Retina (tissue), 1 donor: ENCODE measurements at regions not wholly inside any gene's neighbourhood (a gene's known extent, or its start where the extent isn't known, plus 50 kb on each side); places are given as distances from the start of the nearest gene placed in this dataset.
"Not testable (repeated sequence)": the region's sequence is repeated elsewhere in the genome, so short reads cannot be mapped to it uniquely, and the experiment has no call there.

ENCODE experiments used
- DNase-seq: peaks from one replicate; pipeline ENCODE4 v3.0.0-alpha.2; 2016

DNA sequence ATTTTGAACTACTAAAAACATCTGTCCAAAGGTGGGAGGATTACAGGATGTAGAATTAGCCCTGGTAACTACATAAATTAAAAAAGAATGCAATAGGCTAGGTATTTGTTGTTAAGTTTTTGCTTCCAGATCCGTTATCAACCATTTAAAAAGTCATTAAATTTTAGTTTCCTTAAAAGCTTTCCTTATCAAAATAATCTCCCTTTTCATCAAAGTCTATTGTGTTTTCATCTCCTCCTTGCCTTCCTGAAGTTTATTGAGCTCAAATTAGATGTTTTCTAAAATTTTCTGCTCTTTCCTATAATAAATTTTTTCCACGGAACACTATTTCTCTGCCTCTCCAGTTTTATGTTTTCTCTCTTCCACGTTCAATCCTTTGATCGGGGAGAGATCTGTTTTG is 108.6 kb downstream of the MEX3B start:
- no peak for DNase-seq

DNA sequence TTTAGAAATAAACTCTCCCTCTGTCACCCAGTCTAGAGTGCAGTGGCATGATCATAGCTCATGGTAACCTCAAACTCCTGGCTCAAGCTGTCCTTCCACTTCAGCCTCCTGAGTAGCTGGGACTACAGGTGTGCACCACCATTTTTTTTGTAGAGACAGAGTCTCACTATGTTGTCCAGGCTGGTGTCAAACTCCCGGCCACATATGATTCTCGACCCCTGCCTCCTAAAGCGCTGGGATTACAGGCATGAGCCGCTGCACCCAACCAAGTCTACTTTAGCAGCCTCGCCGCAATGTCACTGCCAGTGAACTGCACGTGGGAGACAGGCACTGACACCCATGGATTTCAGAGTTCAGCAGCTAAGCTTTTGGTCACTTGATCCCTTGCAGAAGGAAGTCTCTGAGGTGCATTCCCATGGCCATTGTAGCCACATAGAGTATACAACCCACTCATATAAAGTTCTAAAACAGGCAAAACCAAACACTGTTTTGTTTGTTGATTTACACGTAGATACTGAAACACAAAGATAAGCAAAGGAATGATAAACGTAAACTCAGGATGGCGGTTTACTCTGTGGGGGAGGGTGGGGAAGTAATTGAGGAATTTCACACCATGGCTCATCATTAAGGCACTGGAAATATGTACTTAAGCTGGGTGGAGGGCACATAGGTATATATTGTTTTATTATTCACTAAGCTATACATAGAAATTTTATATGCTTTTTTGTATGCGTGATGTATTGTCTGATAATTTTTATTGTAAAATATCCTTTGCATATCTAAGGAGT is 115.0 kb downstream of the MEX3B start:
- DNase-seq = no peak

DNA sequence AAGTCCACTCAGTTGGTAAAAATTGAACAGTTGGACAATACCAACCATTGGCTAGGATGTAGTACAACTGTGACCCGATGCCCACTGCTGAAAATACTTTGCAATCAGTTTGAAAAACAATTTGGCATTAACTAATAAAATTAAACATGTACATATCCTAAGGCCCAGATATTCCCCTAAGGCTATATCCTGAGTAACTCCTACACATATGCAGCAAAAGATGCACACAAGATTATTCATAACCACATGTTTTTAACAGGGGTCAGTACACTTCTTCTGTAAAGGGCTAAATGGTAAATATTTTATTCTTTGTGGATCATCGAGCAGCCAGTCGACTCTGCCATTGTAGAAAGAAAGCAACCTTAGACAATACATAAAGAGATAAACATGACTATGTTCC is 116.3 kb downstream of the MEX3B start:
- no peak for DNase-seq

DNA sequence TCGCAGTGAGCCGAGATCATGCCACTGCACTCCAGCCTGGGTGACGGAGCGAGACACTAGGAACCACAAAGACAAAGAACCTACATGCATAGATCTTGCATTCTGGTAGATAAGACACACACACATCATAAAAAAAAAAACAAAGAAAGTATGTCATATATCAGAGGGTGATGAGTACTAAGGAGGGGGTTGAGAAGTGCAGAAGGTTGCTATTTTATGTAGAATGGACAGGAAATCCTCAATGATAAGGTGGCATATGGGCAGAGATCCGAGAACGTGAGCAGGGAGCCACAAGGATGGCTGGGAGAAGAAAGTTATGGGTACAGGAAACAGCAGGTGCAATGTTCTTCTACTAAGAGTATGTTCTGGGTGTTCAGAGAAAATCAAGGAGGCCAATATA is 118.8 kb downstream of the MEX3B start:
- no peak for DNase-seq

DNA sequence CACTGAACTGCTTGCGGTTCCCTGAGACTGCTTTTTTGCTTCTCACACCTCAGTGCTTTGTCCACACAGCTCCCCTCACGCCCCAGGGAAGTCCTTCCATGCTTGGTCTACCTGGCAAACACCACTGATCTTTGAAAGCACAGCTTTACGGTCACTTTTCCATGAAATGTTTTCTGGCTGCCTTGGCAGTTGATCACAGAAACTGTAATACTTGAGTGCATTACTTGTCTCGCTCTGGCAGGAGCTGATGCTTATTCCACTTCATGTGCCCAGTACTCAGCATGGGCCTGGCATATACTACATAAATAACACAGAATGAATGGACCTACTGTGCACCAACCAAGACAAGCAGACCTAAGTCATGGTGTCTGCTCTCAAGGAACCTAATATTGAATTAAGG is 121.1 kb downstream of the MEX3B start:
- DNase-seq = no peak

DNA sequence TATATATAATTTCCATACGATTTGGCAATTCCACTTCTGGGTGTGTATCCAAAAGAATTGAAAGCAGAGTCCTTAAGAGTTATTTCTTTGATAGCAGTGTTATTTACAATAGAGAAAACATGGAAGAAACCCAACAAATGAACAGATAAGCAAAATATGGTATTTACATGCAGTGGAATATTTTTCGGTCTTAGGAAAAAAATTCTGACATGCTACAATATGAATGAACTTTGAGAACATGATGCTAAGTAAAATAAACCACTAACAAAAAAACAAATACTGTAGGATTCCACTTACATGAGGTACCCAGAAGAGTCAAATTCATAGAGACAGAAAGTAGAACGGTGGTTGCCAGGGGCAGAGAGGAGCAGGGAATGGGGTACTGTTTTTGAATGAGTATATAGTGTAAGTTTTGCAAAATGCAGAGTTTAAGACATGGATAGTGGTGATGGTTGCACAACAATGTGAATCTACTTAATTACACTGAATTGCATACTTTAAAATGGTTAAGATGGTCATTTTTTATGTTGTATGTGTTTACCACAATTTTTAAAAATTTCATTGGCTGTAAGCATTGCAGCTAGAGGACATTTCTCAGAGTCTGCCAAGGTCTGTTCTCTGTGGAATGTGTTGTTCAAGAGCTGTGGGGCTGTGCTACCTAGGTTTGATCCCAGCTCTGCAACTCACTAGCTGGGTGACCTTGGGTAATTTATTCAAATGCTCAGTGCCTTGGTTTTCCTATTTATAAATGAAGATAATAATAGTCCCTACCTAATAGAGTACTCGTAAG is 122.1 kb downstream of the MEX3B start:
- no peak for DNase-seq

DNA sequence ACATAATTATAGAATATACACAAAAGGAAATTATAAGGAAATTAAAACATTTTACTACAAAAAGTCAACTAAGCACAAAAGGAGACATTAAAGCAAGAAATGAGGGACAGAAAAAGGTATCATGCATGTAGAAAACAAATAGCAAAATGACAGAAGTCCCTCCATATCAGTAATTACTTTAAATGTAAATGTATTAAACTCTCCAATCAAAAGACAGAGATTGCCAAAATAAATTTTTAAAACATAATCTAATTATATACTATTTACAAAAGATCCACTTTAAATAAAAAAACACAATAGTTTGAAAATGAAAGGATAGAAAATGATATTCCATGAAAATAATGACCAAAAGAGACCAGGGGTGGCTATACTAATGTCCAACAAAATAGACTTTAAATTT is 123.7 kb downstream of the MEX3B start:
- no peak for DNase-seq

DNA sequence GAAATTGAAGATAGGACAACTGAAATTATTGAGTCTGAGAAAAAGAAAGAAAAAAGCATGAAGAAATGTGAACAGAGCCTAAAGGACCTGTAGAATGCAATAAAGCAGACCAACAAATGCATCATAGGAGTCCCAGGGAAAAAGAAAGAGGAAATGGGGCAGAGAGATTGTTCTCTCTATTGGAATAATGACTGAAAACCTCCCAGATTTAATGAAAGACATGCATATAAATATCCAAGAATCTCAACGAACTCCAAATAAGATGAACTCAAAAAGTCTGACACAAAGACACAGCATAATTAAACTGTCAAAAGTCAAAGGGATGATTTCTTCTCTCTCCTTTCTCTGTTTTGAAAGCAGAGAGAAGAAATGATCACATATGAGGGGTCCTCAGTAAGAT is 124.7 kb downstream of the MEX3B start:
- DNase-seq = no peak

DNA sequence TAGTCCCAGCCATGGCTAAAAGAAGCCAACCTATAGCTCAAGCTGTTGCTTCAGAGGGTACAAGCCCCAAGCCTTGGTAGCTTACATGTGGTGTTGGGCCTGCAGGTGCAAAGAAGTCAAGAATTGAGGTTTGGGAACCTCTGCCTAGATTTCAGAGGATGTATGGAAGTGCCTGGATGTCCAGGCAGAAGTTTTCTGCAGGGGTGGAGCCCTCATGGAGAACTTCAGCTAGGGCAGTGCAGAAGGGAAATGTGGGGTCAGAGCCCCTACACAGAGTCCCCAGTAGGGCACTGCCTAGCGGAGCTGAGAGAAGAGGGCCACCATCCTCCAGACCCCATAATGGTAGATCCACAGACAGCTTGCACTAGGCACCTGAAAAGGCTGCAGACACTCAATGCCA is 127.1 kb downstream of the MEX3B start:
- DNase-seq = not testable (repeated sequence)

DNA sequence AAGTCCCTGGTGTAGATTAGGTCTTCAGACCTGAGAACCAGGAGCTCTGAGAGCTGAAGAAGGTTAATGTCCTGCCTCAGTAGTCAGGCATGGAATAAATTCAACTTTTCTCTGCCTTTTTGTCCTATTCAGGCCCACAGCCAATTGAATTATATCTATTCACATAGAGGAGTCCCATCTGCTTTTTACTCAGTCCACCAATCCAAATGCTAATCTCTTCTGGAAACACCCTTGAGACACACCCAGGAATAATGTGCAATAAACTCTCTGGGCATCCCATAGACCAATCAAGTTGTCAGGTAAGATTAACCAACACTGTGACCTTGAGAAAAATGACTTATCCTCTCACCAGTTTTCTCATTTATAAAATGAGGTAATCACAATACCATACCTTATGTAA is 129.4 kb downstream of the MEX3B start:
- DNase-seq = no peak

DNA sequence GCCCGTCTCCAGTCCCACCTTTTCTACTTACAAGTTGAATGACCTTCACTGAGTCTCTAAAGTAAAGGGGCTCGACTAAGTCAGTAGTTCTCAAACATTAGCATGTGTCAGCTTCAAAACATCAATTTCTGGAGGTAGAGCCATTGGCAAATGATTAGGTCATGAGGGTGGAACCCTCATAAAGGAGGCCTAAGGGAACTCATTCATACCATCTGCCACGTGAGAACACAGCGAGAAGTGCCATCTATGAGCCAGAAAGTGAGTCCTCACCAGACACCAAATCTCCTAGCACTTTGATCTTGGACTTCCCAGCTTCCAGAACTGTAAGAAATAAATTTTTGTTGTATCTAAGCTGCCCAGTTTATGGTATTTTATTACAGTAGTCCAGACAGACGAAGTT is 129.8 kb downstream of the MEX3B start:
- DNase-seq = no peak

DNA sequence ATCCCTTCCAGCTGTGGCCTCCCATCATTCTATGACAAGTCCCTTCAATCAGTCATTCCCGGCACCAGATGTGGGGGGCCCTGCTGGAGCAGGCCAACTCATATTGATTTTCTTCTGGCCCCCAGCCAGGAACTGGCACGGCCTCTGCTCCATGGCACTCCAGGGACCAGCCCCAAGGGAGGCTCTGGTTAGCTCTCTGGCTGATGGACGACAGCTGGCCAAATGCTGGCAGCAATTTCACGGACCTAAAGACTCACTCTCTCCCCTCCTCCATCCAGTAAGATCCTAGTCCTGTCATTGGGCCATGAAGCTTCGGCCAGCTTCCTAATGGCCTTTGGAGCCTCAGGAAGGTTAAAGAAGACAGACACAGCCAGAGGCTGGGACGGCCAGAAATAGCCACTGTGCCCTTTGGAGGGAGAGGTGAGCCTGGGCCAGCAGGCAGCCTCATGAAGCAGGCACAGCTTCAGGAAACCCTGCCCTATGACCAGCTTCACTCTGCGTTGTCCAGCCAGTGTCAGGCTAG is 131.0 kb downstream of the MEX3B start:
- DNase-seq = peak; percentile 47

DNA sequence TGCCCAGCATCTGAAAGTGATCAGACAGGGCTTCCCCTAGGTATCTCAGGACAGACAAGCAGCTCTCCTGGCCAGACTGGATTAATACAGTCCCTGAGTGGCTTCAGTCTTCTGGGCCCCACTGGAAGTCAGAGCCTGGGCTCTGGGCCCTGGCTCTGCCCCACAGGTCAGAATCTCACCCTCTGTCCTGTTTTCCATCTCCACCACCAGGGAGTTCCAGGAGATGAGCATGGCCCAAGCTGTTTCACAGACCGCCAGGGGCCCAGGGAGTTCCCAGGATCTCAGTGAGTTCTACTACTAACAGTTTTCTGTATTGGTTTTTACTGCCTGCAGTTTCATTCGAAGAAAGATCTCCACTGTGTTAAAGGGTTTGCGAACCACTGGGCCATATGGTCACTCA is 131.5 kb downstream of the MEX3B start:
- no peak for DNase-seq

DNA sequence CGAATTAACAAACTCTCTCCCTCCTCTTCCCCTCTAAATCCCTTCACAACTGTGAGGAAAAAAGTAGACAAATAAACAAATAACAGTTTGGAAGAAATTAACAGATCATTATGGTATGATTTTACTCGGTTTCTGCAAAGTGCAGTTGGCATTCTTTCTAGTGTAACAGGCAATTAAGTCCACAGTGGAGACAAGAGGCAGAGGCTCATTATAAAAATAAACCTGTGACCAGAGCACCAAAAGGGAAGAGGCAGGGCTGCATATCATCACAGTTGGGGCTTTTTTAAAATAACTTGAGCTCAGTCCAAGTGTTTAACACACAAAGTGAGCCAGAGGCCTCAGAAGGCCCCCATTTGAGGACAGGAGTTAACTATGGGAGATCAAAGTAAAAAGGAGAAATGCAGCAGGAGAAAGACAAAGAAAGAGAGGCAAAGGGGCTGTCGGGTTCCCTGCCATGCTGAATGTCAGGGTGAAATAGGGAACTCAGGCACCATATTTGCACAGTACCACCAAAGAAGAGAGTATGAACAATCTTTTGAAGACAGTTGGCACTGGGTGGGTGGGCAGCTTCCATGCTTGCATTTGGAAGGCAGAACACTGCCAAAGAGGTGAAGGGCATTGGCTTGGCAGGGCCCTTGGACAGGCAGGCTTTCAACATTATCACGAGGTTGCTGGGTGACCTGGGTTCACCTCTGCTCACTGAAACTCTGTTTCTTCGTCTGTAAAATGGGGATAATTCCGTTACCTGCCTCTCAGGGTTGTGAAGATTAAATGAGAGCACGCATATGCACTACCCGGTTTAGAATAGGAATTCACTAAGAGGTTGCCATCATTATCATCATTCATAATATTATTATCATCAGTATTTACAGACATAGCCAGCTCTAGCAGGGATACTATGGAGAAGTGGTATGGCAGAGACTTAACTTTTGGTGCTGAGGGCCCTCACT is 134.5 kb downstream of the MEX3B start:
- DNase-seq = peak; percentile 49

DNA sequence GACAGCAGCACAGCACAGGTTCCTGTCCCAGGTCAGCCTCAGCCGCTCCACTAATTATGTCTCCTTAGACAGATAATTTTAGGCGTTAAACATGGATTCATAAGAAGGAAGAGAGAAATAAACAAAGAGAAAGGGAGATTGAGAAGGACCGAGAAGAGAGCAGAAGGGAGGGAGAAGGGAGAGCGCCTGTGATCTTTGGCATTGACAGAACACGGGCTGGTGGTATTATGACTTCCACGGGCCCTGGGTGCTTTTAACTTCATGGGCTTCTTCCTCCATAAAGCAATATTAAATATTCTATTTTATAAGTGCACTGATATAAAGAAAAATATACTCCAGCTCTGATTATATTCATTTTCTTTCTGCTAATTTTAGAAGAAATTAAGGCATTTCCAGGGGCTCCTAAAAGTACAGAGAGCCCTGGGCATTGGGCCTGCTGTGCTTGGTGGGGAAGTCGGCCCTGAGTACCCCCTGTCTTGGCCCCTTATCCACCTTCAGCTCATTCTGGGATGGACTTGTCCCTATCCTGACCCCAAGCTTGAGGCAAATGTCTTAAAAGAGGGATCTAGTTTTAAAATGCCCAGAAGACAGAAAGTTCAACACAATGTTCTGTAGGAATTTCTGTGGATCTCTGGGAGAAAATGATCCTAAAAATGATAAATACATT is 135.3 kb downstream of the MEX3B start:
- DNase-seq = peak; percentile 60

DNA sequence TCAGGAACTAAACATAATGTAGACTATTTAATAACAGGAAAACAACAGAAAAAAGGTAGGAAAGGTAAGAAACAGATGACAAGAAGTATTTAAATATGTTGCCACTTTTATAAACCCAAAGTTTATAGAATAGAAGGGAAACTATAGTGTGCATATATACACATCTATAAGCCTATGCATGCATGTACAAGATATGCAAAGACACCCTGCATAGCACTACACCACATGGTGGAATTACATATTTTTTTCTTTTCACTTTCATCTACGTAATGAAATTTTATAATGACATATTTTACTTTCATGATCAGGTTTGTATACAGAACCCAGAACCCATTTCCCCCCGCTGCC is 136.8 kb downstream of the MEX3B start:
- no peak for DNase-seq

DNA sequence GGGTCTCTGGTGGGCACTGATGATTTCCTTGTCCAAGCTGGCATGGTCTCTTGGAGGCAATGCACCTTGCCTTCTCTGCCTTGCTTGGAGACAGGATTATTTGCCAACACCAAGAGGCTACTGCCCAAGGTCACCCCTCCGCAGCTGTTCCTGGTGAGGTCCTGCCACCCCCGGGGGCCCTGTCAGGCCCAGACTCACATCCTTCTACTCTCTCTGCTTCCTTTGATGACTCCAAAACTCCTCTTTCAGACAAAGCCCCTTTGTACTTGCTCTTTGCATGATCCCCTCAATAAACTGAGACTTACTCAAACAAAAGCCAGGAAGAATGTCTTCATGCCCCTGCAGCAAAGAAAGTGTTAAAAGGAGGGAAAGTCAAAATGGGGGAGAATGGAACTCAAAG is 137.7 kb downstream of the MEX3B start:
- DNase-seq = no peak

DNA sequence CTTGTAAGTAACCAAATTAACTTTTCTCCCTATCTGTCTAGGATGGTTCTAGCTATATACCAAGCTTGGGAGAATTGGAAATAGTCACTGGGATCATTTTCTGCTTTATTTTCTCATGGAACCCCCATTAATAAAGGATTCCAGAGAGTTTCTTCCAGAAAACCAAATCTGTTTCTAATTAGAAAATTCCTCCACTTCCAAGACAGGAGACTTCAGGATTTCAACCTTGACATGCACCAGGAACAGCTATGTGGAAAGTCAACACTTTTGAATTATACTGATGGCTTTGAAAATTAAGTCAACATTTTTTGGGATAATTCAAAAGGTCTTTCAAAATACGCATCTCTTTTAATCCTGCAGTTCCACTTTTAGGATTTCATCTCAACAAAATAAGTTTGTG is 138.3 kb downstream of the MEX3B start:
- DNase-seq = no peak

DNA sequence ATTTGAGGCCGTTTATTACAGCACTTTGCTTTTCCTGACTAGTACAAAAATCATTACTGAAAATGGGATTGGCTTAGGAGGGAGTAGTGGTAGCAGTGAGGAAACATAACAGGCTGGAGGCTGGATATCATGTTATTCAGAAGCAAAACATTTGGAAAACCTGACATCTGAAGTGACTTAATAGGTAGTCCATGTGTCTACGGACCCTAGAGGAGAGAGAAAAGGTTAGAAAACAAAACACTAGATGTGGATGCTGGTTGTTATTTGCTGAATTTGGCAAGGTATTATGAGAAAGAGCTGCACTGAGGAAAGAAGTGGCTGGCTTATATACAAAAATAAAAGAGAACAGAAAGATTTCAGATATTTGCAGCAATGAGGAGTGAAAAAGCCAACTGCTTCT is 139.9 kb downstream of the MEX3B start:
- DNase-seq = no peak

DNA sequence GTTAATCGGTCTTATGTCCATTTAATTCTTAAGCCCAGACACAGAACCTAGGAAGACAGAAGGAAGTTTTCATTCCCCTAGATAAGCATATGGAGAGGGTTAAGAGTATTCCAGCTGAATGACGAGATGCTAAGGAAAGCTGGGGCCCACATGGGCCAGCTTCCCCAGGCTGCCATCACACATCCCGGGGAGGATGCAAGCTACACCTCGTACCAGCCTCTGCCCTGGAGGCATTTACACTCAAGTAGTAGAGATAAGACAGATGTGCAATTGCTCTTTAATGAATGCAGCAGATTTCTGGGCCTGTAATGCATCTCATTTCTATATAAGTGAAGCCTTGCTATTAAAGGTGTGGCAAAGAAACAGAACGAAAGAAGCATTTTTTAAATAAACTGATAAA is 144.5 kb downstream of the MEX3B start:
- no peak for DNase-seq

DNA sequence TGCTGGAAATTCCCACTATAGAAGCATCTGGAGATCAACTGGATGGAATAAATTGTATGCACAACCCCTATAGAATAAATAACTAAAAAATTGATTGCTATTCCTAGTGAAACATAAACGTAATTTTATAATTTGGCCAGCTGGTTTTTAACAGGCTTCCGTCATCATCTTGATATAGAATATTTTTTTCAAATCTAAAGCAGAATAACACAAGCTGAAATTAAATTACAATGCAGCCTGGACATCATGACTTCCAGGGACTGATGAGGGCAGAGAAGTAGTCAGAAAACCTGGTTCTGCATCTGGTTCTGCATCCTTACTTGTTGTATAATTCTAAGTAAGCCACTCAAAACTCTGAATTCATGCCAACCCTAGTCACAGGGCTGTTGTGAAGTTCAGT is 146.1 kb downstream of the MEX3B start:
- no peak for DNase-seq

DNA sequence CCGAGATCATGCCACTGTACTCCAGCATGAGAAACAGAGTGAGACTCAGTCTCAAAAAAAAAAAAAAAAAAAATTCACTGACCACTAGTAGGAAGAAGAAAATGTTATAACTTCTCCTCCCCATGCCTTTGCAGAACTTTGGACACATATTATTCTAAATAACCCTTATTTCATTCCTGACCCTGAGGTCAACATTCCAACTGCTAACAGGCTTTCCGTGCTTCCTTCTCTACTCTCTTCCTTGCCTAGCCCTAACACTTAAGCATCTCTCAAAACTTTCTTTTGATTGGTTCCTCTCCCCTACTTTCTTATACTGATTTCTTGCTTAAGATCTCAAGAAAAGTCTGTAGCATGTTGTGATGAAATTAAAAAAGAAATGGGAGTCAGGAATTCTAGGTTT is 146.8 kb downstream of the MEX3B start:
- no peak for DNase-seq
